HG02852 (cell line): ENCODE measurements at regions not wholly inside any gene's neighbourhood (a gene's known extent, or its start where the extent isn't known, plus 50 kb on each side); places are given as distances from the start of the nearest gene placed in this dataset.
"Not testable (repeated sequence)": the region's sequence is repeated elsewhere in the genome, so short reads cannot be mapped to it uniquely, and the experiment has no call there.

Experiments
- ATAC-seq: cut with Tn5 transposase; IDR thresholded peaks from one replicate; pipeline ENCODE4 v1.9.1; 2021; ENCODE audit warnings: mild to moderate bottlenecking, moderate library complexity; ENCODE audit not compliant: unreplicated experiment

- no peak for ATAC-seq
These were observed 121.8 kb upstream of the DNAJC10 start for GRCh38 chr2:182594286-182594685.

- no peak for ATAC-seq
These were observed 120.4 kb upstream of the DNAJC10 start for GRCh38 chr2:182595650-182596049.

GRCh38 chr2:182597570-182598295 lies 118.3 kb upstream of the DNAJC10 start:
- no peak for ATAC-seq

- ATAC-seq = no peak
These were observed 117.4 kb upstream of the DNAJC10 start for GRCh38 chr2:182598626-182599025.

GRCh38 chr2:182605166-182605565 lies 110.9 kb upstream of the DNAJC10 start:
- ATAC-seq = no peak

GRCh38 chr2:182606728-182607681 lies 109.1 kb upstream of the DNAJC10 start:
- ATAC-seq = peak; percentile 72

- no peak for ATAC-seq
These were observed 107.7 kb upstream of the DNAJC10 start for GRCh38 chr2:182608181-182608845.

- ATAC-seq = not testable (repeated sequence)
These were observed 107.1 kb upstream of the DNAJC10 start for GRCh38 chr2:182609005-182609404.

GRCh38 chr2:182610231-182610630 lies 105.8 kb upstream of the DNAJC10 start:
- no peak for ATAC-seq

GRCh38 chr2:182611009-182611408 lies 105.0 kb upstream of the DNAJC10 start:
- ATAC-seq = no peak

- no peak for ATAC-seq
These were observed 101.0 kb upstream of the DNAJC10 start for GRCh38 chr2:182615036-182615435.

GRCh38 chr2:182616471-182617393 lies 99.3 kb upstream of the DNAJC10 start:
- ATAC-seq = no peak

GRCh38 chr2:182618672-182619079 lies 97.4 kb upstream of the DNAJC10 start:
- no peak for ATAC-seq

- ATAC-seq = no peak
These were observed 96.8 kb upstream of the DNAJC10 start for GRCh38 chr2:182619276-182619675.

GRCh38 chr2:182621191-182621590 lies 94.9 kb upstream of the DNAJC10 start:
- ATAC-seq = no peak

- ATAC-seq = no peak
These were observed 94.2 kb upstream of the DNAJC10 start for GRCh38 chr2:182621810-182622209.

GRCh38 chr2:182622231-182622630 lies 93.8 kb upstream of the DNAJC10 start:
- ATAC-seq = no peak

- ATAC-seq = no peak
These were observed 90.2 kb upstream of the DNAJC10 start for GRCh38 chr2:182625814-182626213.

- ATAC-seq = no peak
These were observed 87.1 kb upstream of the DNAJC10 start for GRCh38 chr2:182628916-182629315.

- no peak for ATAC-seq
These were observed 85.8 kb upstream of the DNAJC10 start for GRCh38 chr2:182630207-182630606.
